PC-9 (cell line): ENCODE measurements at regions not wholly inside any gene's neighbourhood (a gene's known extent, or its start where the extent isn't known, plus 50 kb on each side); places are given as distances from the start of the nearest gene placed in this dataset.

Experiments
- BruUV-seq: library from RNA; stranded (reverse); fragments of 400-500 nt; replicated peaks from 2 replicates; lab custom pipeline; 2021; lab: Mats Ljungman, UMichigan
- CTCF ChIA-PET: fragments of 300-600 bp; sonication (Branson Sonifier 250); formaldehyde crosslinking; loops from one replicate; lab custom pipeline; 2022; ENCODE audit warnings: antibody characterized with exemption; lab: Charles Lee
- POLR2A ChIA-PET: fragments of 300-600 bp; sonication (Branson Sonifier 250); formaldehyde crosslinking; loops from one replicate; lab custom pipeline; 2022; ENCODE audit warnings: antibody characterized with exemption; ENCODE audit not compliant: unreplicated experiment; lab: Charles Lee
- DNase-seq, 2 experiments: peaks; one replicate each; pipeline versions ENCODE4 v3.0.0 to v3.0.0-alpha.2; 2015 to 2022; ENCODE audit warnings: mixed read lengths in 1 of 2
- H2AFZ ChIP-seq: fragments of 200-600 bp; sonication (generic); 2 replicates; pipeline ENCODE4 v1.8.1; 2017; ENCODE audit warnings: antibody characterized with exemption
- H3F3A ChIP-seq: fragments of 200-600 bp; sonication (generic); 2 replicates; pipeline ENCODE4 v1.8.1; 2017; ENCODE audit warnings: antibody characterized with exemption, mild to moderate bottlenecking, low read depth; ENCODE audit not compliant: insufficient read depth
- H3K27ac ChIP-seq: fragments of 200-600 bp; sonication (generic); 2 replicates; pipeline ENCODE4 v1.6.1; 2016; ENCODE audit warnings: mixed run types
- H3K27me3 ChIP-seq: fragments of 200-600 bp; sonication (generic); 2 replicates; pipeline ENCODE4 v1.6.1; 2016; ENCODE audit warnings: low read depth, mixed run types; ENCODE audit not compliant: insufficient read depth
- H3K36me3 ChIP-seq: fragments of 200-600 bp; sonication (generic); 2 replicates; pipeline ENCODE4 v1.6.1; 2016; ENCODE audit warnings: low read depth, mixed run types
- H3K4me1 ChIP-seq: fragments of 200-600 bp; sonication (generic); replicated peaks from 2 replicates; pipeline ENCODE4 v1.6.1; 2016; ENCODE audit warnings: mixed run types; ENCODE audit not compliant: insufficient read depth
- H3K4me2 ChIP-seq: fragments of 200-600 bp; sonication (generic); 2 replicates; pipeline ENCODE4 v1.6.1; 2017; ENCODE audit warnings: mixed run types
- H3K4me3 ChIP-seq: fragments of 200-600 bp; sonication (generic); 2 replicates; pipeline ENCODE4 v1.6.1; 2016; ENCODE audit warnings: mixed run types
- H3K79me2 ChIP-seq: fragments of 200-600 bp; sonication (generic); 2 replicates; pipeline ENCODE4 v1.6.1; 2017; ENCODE audit warnings: low read depth, mixed run types
- H3K9me2 ChIP-seq: fragments of 200-600 bp; sonication (generic); 2 replicates; pipeline ENCODE4 v1.8.1; 2017; ENCODE audit warnings: mild to moderate bottlenecking; ENCODE audit not compliant: insufficient read depth
- H3K9me3 ChIP-seq: fragments of 200-600 bp; sonication (generic); 2 replicates; pipeline ENCODE4 v1.8.1; 2016; ENCODE audit warnings: low read depth; ENCODE audit not compliant: insufficient read depth
- H4K20me1 ChIP-seq: fragments of 200-600 bp; sonication (generic); 2 replicates; pipeline ENCODE4 v1.8.1; 2017; ENCODE audit not compliant: insufficient read depth
- CTCF ChIP-seq: fragments of 200-600 bp; sonication (generic); conservative IDR thresholded peaks from 2 replicates; pipeline ENCODE4 v1.6.1; 2017; ENCODE audit warnings: mixed run types, antibody characterized with exemption, mild to moderate bottlenecking, moderate library complexity
- EZH2 ChIP-seq: fragments of 200-600 bp; sonication (generic); IDR thresholded peaks from 2 replicates; pipeline ENCODE4 v1.8.0; 2017; ENCODE audit warnings: antibody characterized with exemption, low read depth
- intact Hi-C: fragments of 100-400 bp; cut with micrococcal nuclease; formaldehyde crosslinking; loops from one replicate; pipeline ENCODE4 v1.10.0; 2022; ENCODE audit not compliant: unreplicated experiment

- POLR2A ChIA-PET, result no interaction called here
- Histone ChIP-seq H3K4me3 (no peak overlapping the region), H3K4me1 (no peaks in the 10 kb centered on the region), H3K9me3 (no peaks in the 10 kb centered on the region; the same call in 1 of the 2 replicates), H4K20me1 (no peaks in the 10 kb centered on the region), H3K27ac (no peak overlapping the region), H3K36me3 (no peaks in the 10 kb centered on the region), H3K4me2 (no peak overlapping the region), H2AFZ (no peak overlapping the region), H3K9me2 (no peaks in the 10 kb centered on the region), H3K79me2 (no peaks in the 10 kb centered on the region), H3F3A (no peaks in the 10 kb centered on the region), H3K27me3 (no peaks in the 10 kb centered on the region)
- no TSS peak for BruUV-seq
- DNase-seq, result no peak
- intact Hi-C loops, result no loop called here
- CTCF ChIA-PET, result no interaction called here
- TF ChIP-seq EZH2 (no peak), CTCF (no peak)
Observed at GRCh38 chr6:133804265-133804664, 84.6 kb upstream of the TCF21 start.

GRCh38 chr6:133805876-133806275 is 83.0 kb upstream of the TCF21 start:
- Histone ChIP-seq H3K36me3 (no peaks in the 10 kb centered on the region), H3K9me3 (peaks cover 6% of the 10 kb centered on the region), H3F3A (no peaks in the 10 kb centered on the region), H3K27me3 (no peaks in the 10 kb centered on the region), H3K79me2 (no peaks in the 10 kb centered on the region), H3K27ac (no peak overlapping the region), H3K4me2 (no peak overlapping the region), H3K9me2 (no peaks in the 10 kb centered on the region), H3K4me1 (no peaks in the 10 kb centered on the region), H2AFZ (no peak overlapping the region), H4K20me1 (no peaks in the 10 kb centered on the region), H3K4me3 (no peak overlapping the region)
- intact Hi-C loops, result no loop called here
- ChIA-PET POLR2A (no interaction called here), CTCF (no interaction called here)
- BruUV-seq, result no TSS peak
- TF ChIP-seq CTCF, result no peak
- no peak for TF ChIP-seq EZH2
- no peak for DNase-seq

- TF ChIP-seq CTCF (no peak), EZH2 (no peak)
- POLR2A ChIA-PET, result no interaction called here
- Histone ChIP-seq H3K27me3 (no peaks in the 10 kb centered on the region), H3K4me1 (no peaks in the 10 kb centered on the region), H3K4me3 (no peak overlapping the region), H3K9me3 (peaks cover 11% of the 10 kb centered on the region; the same call in 1 of the 2 replicates), H3K4me2 (no peak overlapping the region), H3K9me2 (no peaks in the 10 kb centered on the region), H3K36me3 (no peaks in the 10 kb centered on the region), H3K27ac (no peak overlapping the region), H3F3A (no peaks in the 10 kb centered on the region), H2AFZ (no peak overlapping the region), H3K79me2 (no peaks in the 10 kb centered on the region), H4K20me1 (no peaks in the 10 kb centered on the region)
- intact Hi-C loops, result no loop called here
- DNase-seq, result no peak
- CTCF ChIA-PET, result no interaction called here
- BruUV-seq, result no TSS peak
Observed at GRCh38 chr6:133806382-133807140, 82.4 kb upstream of the TCF21 start.
